Fibroblast of skin of right quadriceps (primary cell): ENCODE measurements at regions not wholly inside any gene's neighbourhood (a gene's known extent, or its start where the extent isn't known, plus 50 kb on each side); places are given as distances from the start of the nearest gene placed in this dataset.

Experiments used
- DNase-seq: peaks from one replicate; pipeline ENCODE4 v3.0.0-alpha.2; 2013

GRCh38 chr13:73737214-73737613 lies 397.0 kb downstream of the KLF12 start:
- no peak for DNase-seq

- no peak for DNase-seq
These were observed 400.5 kb downstream of the KLF12 start for GRCh38 chr13:73733706-73734105.

GRCh38 chr13:73732350-73732749 lies 401.9 kb downstream of the KLF12 start:
- DNase-seq: no peak

- DNase-seq: no peak
These were observed 402.6 kb downstream of the KLF12 start for GRCh38 chr13:73731564-73731963.

- no peak for DNase-seq
These were observed 404.2 kb downstream of the KLF12 start for GRCh38 chr13:73730014-73730413.

GRCh38 chr13:73729046-73729445 lies 405.2 kb downstream of the KLF12 start:
- DNase-seq: no peak

GRCh38 chr13:73722120-73722519 lies 412.1 kb downstream of the KLF12 start:
- DNase-seq: peak; percentile 55

- DNase-seq: no peak
These were observed 412.6 kb downstream of the KLF12 start for GRCh38 chr13:73721571-73721970.

- no peak for DNase-seq
These were observed 413.9 kb downstream of the KLF12 start for GRCh38 chr13:73720216-73720840.

GRCh38 chr13:73718246-73718645 lies 416.0 kb downstream of the KLF12 start:
- DNase-seq: no peak

GRCh38 chr13:73717632-73718031 lies 416.6 kb downstream of the KLF12 start:
- DNase-seq: peak; percentile 9

- no peak for DNase-seq
These were observed 418.2 kb downstream of the KLF12 start for GRCh38 chr13:73715911-73716510.

GRCh38 chr13:73715114-73715910 lies 418.9 kb downstream of the KLF12 start:
- no peak for DNase-seq

GRCh38 chr13:73714522-73714921 lies 419.7 kb downstream of the KLF12 start:
- DNase-seq: no peak

GRCh38 chr13:73708393-73708985 lies 425.7 kb downstream of the KLF12 start:
- peak; percentile 57 for DNase-seq

GRCh38 chr13:73704587-73704986 lies 429.6 kb downstream of the KLF12 start:
- DNase-seq: no peak

GRCh38 chr13:73703606-73704005 lies 430.6 kb downstream of the KLF12 start:
- DNase-seq: no peak

- no peak for DNase-seq
These were observed 431.7 kb downstream of the KLF12 start for GRCh38 chr13:73702419-73703071.

GRCh38 chr13:73701160-73701559 lies 433.0 kb downstream of the KLF12 start:
- no peak for DNase-seq

- DNase-seq: peak; percentile 15
These were observed 435.3 kb downstream of the KLF12 start for GRCh38 chr13:73698859-73699258.

- no peak for DNase-seq
These were observed 437.0 kb downstream of the KLF12 start for GRCh38 chr13:73697166-73697565.

- DNase-seq: no peak
These were observed 437.5 kb downstream of the KLF12 start for GRCh38 chr13:73696713-73697112.

- DNase-seq: no peak
These were observed 437.9 kb downstream of the KLF12 start for GRCh38 chr13:73696271-73696670.
